BE2C (cell line): ENCODE measurements at regions not wholly inside any gene's neighbourhood (a gene's known extent, or its start where the extent isn't known, plus 50 kb on each side); places are given as distances from the start of the nearest gene placed in this dataset.
"Not testable (repeated sequence)": the region's sequence is repeated elsewhere in the genome, so short reads cannot be mapped to it uniquely, and the experiment has no call there.

Source experiments
- DNase-seq: peaks from one replicate; pipeline ENCODE4 v3.0.0-alpha.2; 2020
- H3K27me3 ChIP-seq: fragments of 250-450 bp; sonication (Bioruptor Pico); 2 replicates; pipeline ENCODE4 v1.5.1; 2020; ENCODE audit warnings: mild to moderate bottlenecking
- H3K36me3 ChIP-seq: fragments of 250-450 bp; sonication (Bioruptor Pico); 2 replicates; pipeline ENCODE4 v1.5.1; 2020; ENCODE audit warnings: mild to moderate bottlenecking
- H3K4me1 ChIP-seq: fragments of 250-450 bp; sonication (Bioruptor Pico); 2 replicates; pipeline ENCODE4 v1.5.1; 2020
- H3K4me3 ChIP-seq: 2 replicates; pipeline ENCODE4 v1.5.1; 2011; ENCODE audit warnings: low read depth, low read length
- H3K9me3 ChIP-seq: fragments of 250-450 bp; sonication (Bioruptor Pico); 2 replicates; pipeline ENCODE4 v1.5.1; 2020
- CTCF ChIP-seq: IDR thresholded peaks from 2 replicates; pipeline ENCODE4 v1.5.1; 2012; ENCODE audit warnings: mild to moderate bottlenecking, low read depth, low read length

- Histone ChIP-seq H3K27me3 (no peaks in the 10 kb centered on the region), H3K4me3 (0 out of 2 replicates have a peak overlapping the region, but pooled peaks have one; percentile 8), H3K36me3 (no peaks in the 10 kb centered on the region), H3K9me3 (no peaks in the 10 kb centered on the region), H3K4me1 (peaks cover 52% of the 10 kb centered on the region)
- DNase-seq: no peak
- TF ChIP-seq CTCF: peak; percentile 39
Observed at GRCh38 chr1:208479435-208479834, 235.3 kb upstream of the PLXNA2 start.

- DNase-seq: no peak
- H3K4me3 ChIP-seq: no peak overlapping the region
- H3K4me1 ChIP-seq: peaks cover 5% of the 10 kb centered on the region
- H3K9me3 ChIP-seq: no peaks in the 10 kb centered on the region
- H3K27me3 ChIP-seq: no peaks in the 10 kb centered on the region
- H3K36me3 ChIP-seq: no peaks in the 10 kb centered on the region
- no peak for TF ChIP-seq CTCF
Observed at GRCh38 chr1:208485512-208485911, 241.3 kb upstream of the PLXNA2 start.

GRCh38 chr1:208486677-208487076 is 242.5 kb upstream of the PLXNA2 start:
- no peaks in the 10 kb centered on the region for H3K9me3 ChIP-seq
- no peak for DNase-seq
- no peaks in the 10 kb centered on the region for H3K36me3 ChIP-seq
- TF ChIP-seq CTCF: no peak
- no peaks in the 10 kb centered on the region; the same call in 1 of the 2 replicates for H3K4me1 ChIP-seq
- H3K27me3 ChIP-seq: no peaks in the 10 kb centered on the region
- no peak overlapping the region for H3K4me3 ChIP-seq

GRCh38 chr1:208488432-208488831 is 244.2 kb upstream of the PLXNA2 start:
- H3K27me3 ChIP-seq, H3K9me3 ChIP-seq, DNase-seq, H3K4me1 ChIP-seq, H3K36me3 ChIP-seq, H3K4me3 ChIP-seq: not testable (repeated sequence)

GRCh38 chr1:208496467-208497371 is 252.5 kb upstream of the PLXNA2 start:
- Histone ChIP-seq H3K36me3 (no peaks in the 10 kb centered on the region), H3K4me3 (no peak overlapping the region), H3K4me1 (peaks cover 21% of the 10 kb centered on the region), H3K27me3 (no peaks in the 10 kb centered on the region), H3K9me3 (no peaks in the 10 kb centered on the region)
- no peak for TF ChIP-seq CTCF
- DNase-seq: no peak

GRCh38 chr1:208497866-208498541 is 253.8 kb upstream of the PLXNA2 start:
- DNase-seq: no peak
- no peak for TF ChIP-seq CTCF
- peaks cover 22% of the 10 kb centered on the region for H3K4me1 ChIP-seq

More at GRCh38 chr1:208497866-208498541, 253.8 kb upstream of the PLXNA2 start:
- Histone ChIP-seq H3K9me3 (no peaks in the 10 kb centered on the region), H3K36me3 (no peaks in the 10 kb centered on the region), H3K4me3 (no peak overlapping the region), H3K27me3 (no peaks in the 10 kb centered on the region)
